ENCODE measurements at regions not wholly inside any gene's neighbourhood (a gene's known extent, or its start where the extent isn't known, plus 50 kb on each side); places are given as distances from the start of the nearest gene placed in this dataset.
"Not testable (repeated sequence)": the region's sequence is repeated elsewhere in the genome, so short reads cannot be mapped to it uniquely, and the experiment has no call there.

DNA sequence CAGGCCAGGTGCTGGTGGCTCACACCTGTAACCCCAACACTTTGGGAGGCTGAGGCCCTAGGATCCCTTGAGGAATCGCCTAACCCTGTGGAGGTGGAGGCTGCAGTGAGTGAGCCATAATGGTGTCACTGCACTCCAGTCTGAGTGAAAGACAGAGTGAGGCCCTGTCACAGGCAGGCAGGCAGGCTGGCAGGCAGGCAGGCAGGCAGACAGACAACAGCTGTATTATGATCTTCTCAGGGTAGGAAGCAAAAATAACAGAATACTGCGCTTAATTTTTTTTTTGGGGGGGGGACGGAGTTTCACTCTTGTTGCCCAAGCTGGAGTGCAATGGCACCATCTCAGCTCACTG, 3901.6 kb upstream of the OR11H1 start:
- Histone ChIP-seq H3K36me3 (no peaks in the 10 kb centered on the region), H3K4me1 (no peaks in the 10 kb centered on the region), H3K27me3 (no peaks in the 10 kb centered on the region), H3K27ac (no peak overlapping the region), H3K4me3 (no peak overlapping the region), H3K9me3 (peaks cover 0 to 7% (median 0%) of the 10 kb centered on the region in 4 donors)
- TF ChIP-seq, protein P1, sequence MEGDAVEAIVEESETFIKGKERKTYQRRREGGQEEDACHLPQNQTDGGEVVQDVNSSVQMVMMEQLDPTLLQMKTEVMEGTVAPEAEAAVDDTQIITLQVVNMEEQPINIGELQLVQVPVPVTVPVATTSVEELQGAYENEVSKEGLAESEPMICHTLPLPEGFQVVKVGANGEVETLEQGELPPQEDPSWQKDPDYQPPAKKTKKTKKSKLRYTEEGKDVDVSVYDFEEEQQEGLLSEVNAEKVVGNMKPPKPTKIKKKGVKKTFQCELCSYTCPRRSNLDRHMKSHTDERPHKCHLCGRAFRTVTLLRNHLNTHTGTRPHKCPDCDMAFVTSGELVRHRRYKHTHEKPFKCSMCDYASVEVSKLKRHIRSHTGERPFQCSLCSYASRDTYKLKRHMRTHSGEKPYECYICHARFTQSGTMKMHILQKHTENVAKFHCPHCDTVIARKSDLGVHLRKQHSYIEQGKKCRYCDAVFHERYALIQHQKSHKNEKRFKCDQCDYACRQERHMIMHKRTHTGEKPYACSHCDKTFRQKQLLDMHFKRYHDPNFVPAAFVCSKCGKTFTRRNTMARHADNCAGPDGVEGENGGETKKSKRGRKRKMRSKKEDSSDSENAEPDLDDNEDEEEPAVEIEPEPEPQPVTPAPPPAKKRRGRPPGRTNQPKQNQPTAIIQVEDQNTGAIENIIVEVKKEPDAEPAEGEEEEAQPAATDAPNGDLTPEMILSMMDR (IDR thresholded peaks at IDR 0.05) = no peak
- ATAC-seq (no peak), FAIRE-seq (no peak), DNase-seq (peak in 1 of 6 donors; percentile 45)
- 63 to 73% methylated on average over 3 of the region's 3 CpGs for WGBS, 2 donors
- intact Hi-C loops (cut with DNase I) = no loop called here

DNA sequence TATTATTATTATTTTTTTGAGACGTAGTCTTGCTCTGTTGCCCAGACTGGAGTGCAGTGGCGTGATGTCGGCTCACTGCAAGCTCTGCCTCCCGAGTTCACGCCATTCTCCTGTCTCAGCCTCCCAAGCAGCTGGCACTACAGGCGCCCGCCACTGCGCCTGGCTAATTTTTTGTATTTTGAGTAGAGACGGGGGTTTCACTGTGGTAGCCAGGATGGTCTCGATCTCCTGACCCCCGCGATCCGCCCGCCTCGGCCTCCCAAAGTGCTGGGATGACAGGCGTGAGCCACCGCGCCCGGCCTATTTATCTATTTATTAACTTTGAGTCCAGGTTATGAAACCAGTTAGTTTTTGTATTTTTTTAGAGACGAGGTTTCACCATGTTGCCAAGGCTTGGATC, 3901.0 kb upstream of the OR11H1 start:
- H3K9me3 ChIP-seq; FAIRE-seq; ATAC-seq; intact Hi-C loops (cut with DNase I); H3K27me3 ChIP-seq; H3K36me3 ChIP-seq; H3K4me3 ChIP-seq; H3K27ac ChIP-seq; H3K4me1 ChIP-seq: not testable (repeated sequence)
- DNase-seq = peak in 1 of 6 donors; percentile 43
- 87 to 91% methylated on average over 20 of the region's 20 CpGs for WGBS, 2 donors

DNA sequence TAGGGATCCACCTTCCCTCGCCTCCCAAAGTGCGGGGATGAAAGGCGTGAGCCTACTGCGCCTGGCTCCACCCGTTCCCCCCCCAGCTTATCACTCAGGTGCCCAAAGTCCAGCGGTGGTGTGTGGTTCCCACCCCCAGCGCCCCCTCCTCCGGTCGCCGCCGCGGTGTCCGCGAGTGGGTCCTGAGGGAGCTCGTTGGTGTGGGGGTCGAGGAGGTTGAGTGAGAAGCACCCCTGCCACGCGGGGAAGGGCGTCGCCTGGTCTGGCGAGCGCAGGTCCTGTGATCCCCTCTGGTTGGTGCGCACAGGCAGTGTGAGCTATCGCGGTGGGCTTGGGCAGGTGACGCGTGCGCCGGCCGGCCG, 3900.6 kb upstream of the OR11H1 start:
- 88% methylated on average over 31 of the region's 31 CpGs for WGBS, 2 donors
- H3K27ac ChIP-seq = no peak overlapping the region

DNA sequence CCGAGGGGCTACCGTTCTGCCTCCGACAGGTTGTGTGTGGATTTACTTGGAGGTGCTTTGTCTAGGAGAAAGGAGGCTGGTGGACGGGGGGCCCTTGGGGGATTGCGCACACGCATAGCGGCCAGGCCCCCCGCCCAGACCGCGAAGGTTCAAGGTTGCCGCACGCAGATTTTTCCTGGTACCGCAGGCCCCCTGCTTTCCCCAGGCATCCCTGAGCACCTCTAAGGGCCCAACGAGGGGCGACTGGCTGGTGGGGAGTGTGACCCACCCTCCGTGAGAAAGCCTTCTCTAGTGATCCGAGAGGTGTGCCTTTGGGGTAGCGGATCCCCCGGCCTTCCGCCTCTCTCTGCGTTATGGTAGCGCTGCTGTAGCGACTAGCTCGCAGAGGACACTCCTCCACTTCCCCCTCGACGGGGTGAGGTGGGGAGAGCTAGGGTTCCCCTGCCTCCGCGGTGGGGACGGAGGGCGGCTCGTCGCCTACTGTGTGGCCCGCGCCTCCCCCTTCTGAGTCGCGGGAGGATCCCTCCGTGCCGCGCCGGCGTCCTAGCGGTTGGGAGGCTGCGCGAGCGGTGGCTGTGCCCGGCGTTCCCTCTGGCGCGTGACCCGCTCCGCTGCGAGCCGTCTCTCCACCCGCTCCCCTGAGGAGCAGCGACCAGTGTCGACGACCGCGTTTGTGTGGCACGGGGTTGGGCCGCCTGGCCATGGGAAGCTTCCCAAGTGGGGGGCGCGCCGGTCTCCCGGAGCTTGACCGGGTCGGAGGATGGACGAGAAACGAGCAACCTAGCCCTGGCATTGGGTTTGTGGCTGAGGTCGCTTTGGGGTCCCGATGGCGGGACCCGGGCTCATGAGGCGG, 3900.0 kb upstream of the OR11H1 start:
- no peak for FAIRE-seq
- no peak overlapping the region for H3K4me3 ChIP-seq
- no peak overlapping the region for H3K27ac ChIP-seq
- H3K4me1 ChIP-seq = no peaks in the 10 kb centered on the region
- H3K9me3 ChIP-seq = peaks cover 0 to 7% (median 0%) of the 10 kb centered on the region in 4 donors
- no peak for ATAC-seq
- H3K27me3 ChIP-seq = no peaks in the 10 kb centered on the region
- no peaks in the 10 kb centered on the region for H3K36me3 ChIP-seq
- intact Hi-C loops (cut with DNase I) = no loop called here
- 90% methylated on average over 74 of the region's 74 CpGs for WGBS, 2 donors
- TF ChIP-seq, protein P1 (IDR thresholded peaks at IDR 0.05) = no peak
- peak in 2 of 6 donors; percentile 39 to 87 for DNase-seq

More for the DNA sequence above, 3900.6 kb upstream of the OR11H1 start:
- H3K4me1 ChIP-seq = no peaks in the 10 kb centered on the region
- FAIRE-seq (no peak), ATAC-seq (no peak), DNase-seq (peak in 1 of 6 donors; percentile 83)
- no peaks in the 10 kb centered on the region for H3K27me3 ChIP-seq
- H3K9me3 ChIP-seq = peaks cover 0 to 7% (median 0%) of the 10 kb centered on the region in 4 donors
- TF ChIP-seq, protein P1 (IDR thresholded peaks at IDR 0.05) = no peak
- no peaks in the 10 kb centered on the region for H3K36me3 ChIP-seq
- no peak overlapping the region for H3K4me3 ChIP-seq
- intact Hi-C loops (cut with DNase I) = no loop called here

DNA sequence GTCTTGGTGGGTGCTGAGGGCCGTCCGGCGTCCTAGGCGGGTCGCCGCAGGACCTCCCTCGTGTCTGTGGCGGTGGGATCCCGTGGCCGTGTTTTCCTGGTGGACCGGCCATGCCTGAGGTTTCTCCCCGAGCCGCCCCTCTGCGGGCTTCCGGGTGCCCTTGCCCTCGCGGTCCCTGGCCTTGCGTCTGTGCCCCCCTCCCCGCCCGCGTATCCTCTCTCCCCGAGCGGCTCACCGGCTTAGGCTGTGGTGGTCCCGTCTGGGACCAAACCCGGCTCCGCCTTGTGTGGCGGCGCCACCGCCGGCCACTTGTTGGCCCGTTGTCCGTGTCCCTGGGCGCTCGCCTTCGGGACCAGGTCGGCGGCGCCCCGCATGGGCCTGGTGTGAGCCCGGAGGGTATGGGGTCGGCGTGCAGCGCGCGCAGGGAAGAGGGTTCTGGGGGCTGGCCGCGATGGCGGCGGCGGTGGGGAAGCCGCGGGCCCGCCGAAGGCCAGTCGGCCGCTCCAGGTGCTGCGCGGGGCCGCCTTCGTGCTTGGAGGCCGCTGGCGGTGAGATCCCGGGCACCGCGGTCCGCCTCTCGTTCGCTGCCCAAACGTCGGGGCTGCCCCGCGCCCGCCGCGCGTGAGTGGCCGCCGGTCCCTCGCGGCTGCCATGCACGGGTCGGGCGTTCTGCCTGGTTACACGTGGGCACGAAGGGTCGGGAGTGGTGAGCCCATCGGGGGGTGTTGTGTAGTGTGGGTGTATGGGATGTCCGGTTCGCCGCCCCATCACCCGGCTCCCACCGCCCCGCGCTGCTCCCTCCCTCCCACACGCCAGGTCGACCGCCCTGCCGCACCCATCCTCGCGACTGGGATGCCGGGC, 3899.1 kb upstream of the OR11H1 start:
- intact Hi-C loops (cut with DNase I) = no loop called here
- H3K36me3 ChIP-seq = no peaks in the 10 kb centered on the region
- TF ChIP-seq, protein P1 (IDR thresholded peaks at IDR 0.05) = no peak

More for the DNA sequence above, 3899.1 kb upstream of the OR11H1 start:
- WGBS, 2 donors = 88% methylated on average over 102 of the region's 102 CpGs
- Histone ChIP-seq H3K9me3 (peaks cover 0 to 7% (median 0%) of the 10 kb centered on the region in 4 donors), H3K4me3 (no peak overlapping the region), H3K4me1 (no peaks in the 10 kb centered on the region), H3K27ac (no peak overlapping the region), H3K27me3 (no peaks in the 10 kb centered on the region)
- DNase-seq = peak in 1 of 6 donors; percentile 86
- ATAC-seq = no peak
- FAIRE-seq = no peak
